OCI-LY1 (cell line): ENCODE measurements at regions not wholly inside any gene's neighbourhood (a gene's known extent, or its start where the extent isn't known, plus 50 kb on each side); places are given as distances from the start of the nearest gene placed in this dataset.

Experiments
- CTCF ChIP-seq: fragments of 200-600 bp; sonication (generic), shearing (Covaris generic); IDR thresholded peaks from 2 replicates; pipeline ENCODE4 v1.5.1; 2017; ENCODE audit warnings: mild to moderate bottlenecking, antibody characterized with exemption, low read length, moderate library complexity, mixed read lengths
- EZH2 ChIP-seq: fragments of 200-600 bp; sonication (generic), shearing (Covaris generic); IDR thresholded peaks from 2 replicates; pipeline ENCODE4 v1.8.0; 2017; ENCODE audit warnings: borderline replicate concordance, mixed run types, mild to moderate bottlenecking, antibody characterized with exemption, low read length, moderate library complexity, mixed read lengths

DNA sequence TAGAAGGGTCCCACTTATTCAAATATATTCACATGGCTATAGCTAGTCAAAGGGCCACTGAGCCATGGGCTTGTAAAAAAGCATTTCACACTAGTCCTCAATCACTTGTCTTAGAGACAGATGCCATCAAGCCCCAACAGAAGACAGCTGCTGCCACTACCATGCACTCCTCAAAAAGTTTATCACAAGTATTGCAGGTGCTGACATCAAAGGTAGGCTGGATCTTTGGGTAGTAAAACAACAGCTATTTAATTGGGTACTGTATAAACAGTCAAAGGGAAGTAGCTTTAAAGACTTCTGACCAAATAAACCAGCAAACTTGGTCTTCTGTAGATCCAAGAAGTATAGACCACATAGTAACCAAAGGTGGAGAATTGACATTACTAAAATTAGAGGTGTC lies 59.2 kb upstream of the FER start:
- TF ChIP-seq CTCF = no peak
- TF ChIP-seq EZH2 = no peak
